ENCODE measurements at regions not wholly inside any gene's neighbourhood (a gene's known extent, or its start where the extent isn't known, plus 50 kb on each side); places are given as distances from the start of the nearest gene placed in this dataset.
A peak's percentile ranks its signal among the peaks of the same experiment; 100 is the strongest.

DNA sequence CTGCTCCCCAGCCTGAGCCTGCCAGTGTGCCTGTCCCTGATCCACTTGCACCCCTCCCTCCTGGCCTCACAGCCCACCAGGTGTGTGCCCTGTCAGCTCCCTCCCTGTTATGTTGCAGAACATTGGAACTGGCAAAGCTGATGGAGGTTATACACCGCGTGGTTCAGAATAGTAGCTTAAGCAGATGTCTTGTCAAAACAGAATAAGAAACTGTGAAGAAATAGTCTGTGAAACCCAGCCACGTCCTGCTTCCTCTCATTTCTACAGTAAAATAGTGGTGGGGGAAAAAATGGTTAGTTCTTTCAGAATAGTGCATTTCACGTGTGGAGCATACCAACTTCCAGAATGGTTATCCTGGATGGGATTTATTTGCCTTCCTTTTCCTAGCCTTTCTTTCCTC, 161.2 kb upstream of the NAV2 start:
- no peaks in the 10 kb centered on the region for H4K20me1 ChIP-seq (ENCODE audit: control insufficient read depth, insufficient read depth)
- H3K4me2 ChIP-seq (ENCODE audit: control insufficient read depth, insufficient read depth), result peak overlapping the region; percentile 59
- no peak overlapping the region for H3K4me3 ChIP-seq
- H3K27ac ChIP-seq (ENCODE audit: control insufficient read depth, insufficient read depth), result no peak overlapping the region
- CTCF ChIA-PET, result interaction anchor here (0.7 to 10.2 kb wide), 5 partner anchors 88 to 479 kb away, joined by 3 to 103 read pairs (median 28); no protein-coding TSS in a partner anchor
- ATAC-seq (peak; percentile 50), DNase-seq (ENCODE audit: low read depth, low spot score) (no peak), FAIRE-seq (no peak)
- H3K27me3 ChIP-seq (replicated peaks in 1 of 2; ENCODE audit: control insufficient read depth in 2 of 2, insufficient read depth in 2 of 2, low read length in 1 of 2), result no peaks in the 10 kb centered on the region; a peak in 1 of 4 replicates
- SMC1A ChIA-PET (ENCODE audit: uncharacterized antibody, unreplicated experiment), result interaction anchor here (0.8 to 2.4 kb wide), 5 partner anchors 9 to 480 kb away, joined by 3 to 12 read pairs (median 4); no protein-coding TSS in a partner anchor
- peaks cover 13% of the 10 kb centered on the region for H3K4me1 ChIP-seq (ENCODE audit: control insufficient read depth, insufficient read depth, low read length)
- H3K9me3 ChIP-seq (replicated peaks; ENCODE audit: control insufficient read depth, insufficient read depth, low read length), result no peaks in the 10 kb centered on the region
- intact Hi-C loops (cut with micrococcal nuclease; ENCODE audit: unreplicated experiment), result loop anchor here (5.0 kb wide), 1 partner anchor 114 kb away; no protein-coding TSS in a partner anchor
- no peaks in the 10 kb centered on the region for H3K36me3 ChIP-seq (ENCODE audit: control insufficient read depth in 2 of 2, insufficient read depth in 2 of 2, low read length in 1 of 2)
- POLR2A ChIA-PET, result no interaction called here
- H2AFZ ChIP-seq (ENCODE audit: control insufficient read depth, low read depth, low read length), result peak overlapping the region; percentile 33; the same call in 1 of the 2 replicates
- no peaks in the 10 kb centered on the region for H3K79me2 ChIP-seq (ENCODE audit: control insufficient read depth, insufficient read depth, low read length)
- 4% methylated on average over 4 of the region's 4 CpGs for WGBS (ENCODE audit: insufficient coverage, insufficient replicate concordance, low lambda C conversion rate, missing lambda C conversion rate)
- no peak overlapping the region for H3K9ac ChIP-seq (ENCODE audit: control insufficient read depth, insufficient read depth, low read length)
- no TSS peak for BruUV-seq (replicated peaks)
- RAD21 ChIA-PET (ENCODE audit: unreplicated experiment), result interaction anchor here (0.6 to 1.5 kb wide), 4 partner anchors 205 to 239 kb away, joined by 3 read pairs; no protein-coding TSS in a partner anchor
- in situ Hi-C loops (cut with MboI), result no loop called here
- TF ChIP-seq SMC3 (IDR thresholded peaks at IDR 0.05; ENCODE audit: borderline replicate concordance, low read length) (no peak), BMI1 (IDR thresholded peaks at IDR 0.05; ENCODE audit: borderline replicate concordance) (no peak), PAX5 (IDR thresholded peaks at IDR 0.05; ENCODE audit: borderline replicate concordance, low read depth, low read length) (no peak), RELB (IDR thresholded peaks at IDR 0.05; ENCODE audit: low read depth) (no peak), MTA2 (IDR thresholded peaks at IDR 0.05; ENCODE audit: low read depth) (no peak), CBX3 (IDR thresholded peaks at IDR 0.05; ENCODE audit: borderline replicate concordance, low read depth) (no peak), RCOR1 (conservative IDR thresholded peaks at IDR 0.05; ENCODE audit: low read depth, low read length) (no peak), STAT3 (IDR thresholded peaks at IDR 0.05; ENCODE audit: low read depth, low read length) (no peak)
- TF ChIP-seq, protein P1, sequence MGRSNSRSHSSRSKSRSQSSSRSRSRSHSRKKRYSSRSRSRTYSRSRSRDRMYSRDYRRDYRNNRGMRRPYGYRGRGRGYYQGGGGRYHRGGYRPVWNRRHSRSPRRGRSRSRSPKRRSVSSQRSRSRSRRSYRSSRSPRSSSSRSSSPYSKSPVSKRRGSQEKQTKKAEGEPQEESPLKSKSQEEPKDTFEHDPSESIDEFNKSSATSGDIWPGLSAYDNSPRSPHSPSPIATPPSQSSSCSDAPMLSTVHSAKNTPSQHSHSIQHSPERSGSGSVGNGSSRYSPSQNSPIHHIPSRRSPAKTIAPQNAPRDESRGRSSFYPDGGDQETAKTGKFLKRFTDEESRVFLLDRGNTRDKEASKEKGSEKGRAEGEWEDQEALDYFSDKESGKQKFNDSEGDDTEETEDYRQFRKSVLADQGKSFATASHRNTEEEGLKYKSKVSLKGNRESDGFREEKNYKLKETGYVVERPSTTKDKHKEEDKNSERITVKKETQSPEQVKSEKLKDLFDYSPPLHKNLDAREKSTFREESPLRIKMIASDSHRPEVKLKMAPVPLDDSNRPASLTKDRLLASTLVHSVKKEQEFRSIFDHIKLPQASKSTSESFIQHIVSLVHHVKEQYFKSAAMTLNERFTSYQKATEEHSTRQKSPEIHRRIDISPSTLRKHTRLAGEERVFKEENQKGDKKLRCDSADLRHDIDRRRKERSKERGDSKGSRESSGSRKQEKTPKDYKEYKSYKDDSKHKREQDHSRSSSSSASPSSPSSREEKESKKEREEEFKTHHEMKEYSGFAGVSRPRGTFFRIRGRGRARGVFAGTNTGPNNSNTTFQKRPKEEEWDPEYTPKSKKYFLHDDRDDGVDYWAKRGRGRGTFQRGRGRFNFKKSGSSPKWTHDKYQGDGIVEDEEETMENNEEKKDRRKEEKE (IDR thresholded peaks at IDR 0.05), result no peak
- TF ChIP-seq, protein P2, sequence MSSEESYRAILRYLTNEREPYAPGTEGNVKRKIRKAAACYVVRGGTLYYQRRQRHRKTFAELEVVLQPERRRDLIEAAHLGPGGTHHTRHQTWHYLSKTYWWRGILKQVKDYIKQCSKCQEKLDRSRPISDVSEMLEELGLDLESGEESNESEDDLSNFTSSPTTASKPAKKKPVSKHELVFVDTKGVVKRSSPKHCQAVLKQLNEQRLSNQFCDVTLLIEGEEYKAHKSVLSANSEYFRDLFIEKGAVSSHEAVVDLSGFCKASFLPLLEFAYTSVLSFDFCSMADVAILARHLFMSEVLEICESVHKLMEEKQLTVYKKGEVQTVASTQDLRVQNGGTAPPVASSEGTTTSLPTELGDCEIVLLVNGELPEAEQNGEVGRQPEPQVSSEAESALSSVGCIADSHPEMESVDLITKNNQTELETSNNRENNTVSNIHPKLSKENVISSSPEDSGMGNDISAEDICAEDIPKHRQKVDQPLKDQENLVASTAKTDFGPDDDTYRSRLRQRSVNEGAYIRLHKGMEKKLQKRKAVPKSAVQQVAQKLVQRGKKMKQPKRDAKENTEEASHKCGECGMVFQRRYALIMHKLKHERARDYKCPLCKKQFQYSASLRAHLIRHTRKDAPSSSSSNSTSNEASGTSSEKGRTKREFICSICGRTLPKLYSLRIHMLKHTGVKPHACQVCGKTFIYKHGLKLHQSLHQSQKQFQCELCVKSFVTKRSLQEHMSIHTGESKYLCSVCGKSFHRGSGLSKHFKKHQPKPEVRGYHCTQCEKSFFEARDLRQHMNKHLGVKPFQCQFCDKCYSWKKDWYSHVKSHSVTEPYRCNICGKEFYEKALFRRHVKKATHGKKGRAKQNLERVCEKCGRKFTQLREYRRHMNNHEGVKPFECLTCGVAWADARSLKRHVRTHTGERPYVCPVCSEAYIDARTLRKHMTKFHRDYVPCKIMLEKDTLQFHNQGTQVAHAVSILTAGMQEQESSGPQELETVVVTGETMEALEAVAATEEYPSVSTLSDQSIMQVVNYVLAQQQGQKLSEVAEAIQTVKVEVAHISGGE (CRISPR knock-in tag; IDR thresholded peaks at IDR 0.05), result no peak
- TF ChIP-seq, protein P3, sequence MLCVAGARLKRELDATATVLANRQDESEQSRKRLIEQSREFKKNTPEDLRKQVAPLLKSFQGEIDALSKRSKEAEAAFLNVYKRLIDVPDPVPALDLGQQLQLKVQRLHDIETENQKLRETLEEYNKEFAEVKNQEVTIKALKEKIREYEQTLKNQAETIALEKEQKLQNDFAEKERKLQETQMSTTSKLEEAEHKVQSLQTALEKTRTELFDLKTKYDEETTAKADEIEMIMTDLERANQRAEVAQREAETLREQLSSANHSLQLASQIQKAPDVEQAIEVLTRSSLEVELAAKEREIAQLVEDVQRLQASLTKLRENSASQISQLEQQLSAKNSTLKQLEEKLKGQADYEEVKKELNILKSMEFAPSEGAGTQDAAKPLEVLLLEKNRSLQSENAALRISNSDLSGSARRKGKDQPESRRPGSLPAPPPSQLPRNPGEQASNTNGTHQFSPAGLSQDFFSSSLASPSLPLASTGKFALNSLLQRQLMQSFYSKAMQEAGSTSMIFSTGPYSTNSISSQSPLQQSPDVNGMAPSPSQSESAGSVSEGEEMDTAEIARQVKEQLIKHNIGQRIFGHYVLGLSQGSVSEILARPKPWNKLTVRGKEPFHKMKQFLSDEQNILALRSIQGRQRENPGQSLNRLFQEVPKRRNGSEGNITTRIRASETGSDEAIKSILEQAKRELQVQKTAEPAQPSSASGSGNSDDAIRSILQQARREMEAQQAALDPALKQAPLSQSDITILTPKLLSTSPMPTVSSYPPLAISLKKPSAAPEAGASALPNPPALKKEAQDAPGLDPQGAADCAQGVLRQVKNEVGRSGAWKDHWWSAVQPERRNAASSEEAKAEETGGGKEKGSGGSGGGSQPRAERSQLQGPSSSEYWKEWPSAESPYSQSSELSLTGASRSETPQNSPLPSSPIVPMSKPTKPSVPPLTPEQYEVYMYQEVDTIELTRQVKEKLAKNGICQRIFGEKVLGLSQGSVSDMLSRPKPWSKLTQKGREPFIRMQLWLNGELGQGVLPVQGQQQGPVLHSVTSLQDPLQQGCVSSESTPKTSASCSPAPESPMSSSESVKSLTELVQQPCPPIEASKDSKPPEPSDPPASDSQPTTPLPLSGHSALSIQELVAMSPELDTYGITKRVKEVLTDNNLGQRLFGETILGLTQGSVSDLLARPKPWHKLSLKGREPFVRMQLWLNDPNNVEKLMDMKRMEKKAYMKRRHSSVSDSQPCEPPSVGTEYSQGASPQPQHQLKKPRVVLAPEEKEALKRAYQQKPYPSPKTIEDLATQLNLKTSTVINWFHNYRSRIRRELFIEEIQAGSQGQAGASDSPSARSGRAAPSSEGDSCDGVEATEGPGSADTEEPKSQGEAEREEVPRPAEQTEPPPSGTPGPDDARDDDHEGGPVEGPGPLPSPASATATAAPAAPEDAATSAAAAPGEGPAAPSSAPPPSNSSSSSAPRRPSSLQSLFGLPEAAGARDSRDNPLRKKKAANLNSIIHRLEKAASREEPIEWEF (IDR thresholded peaks at IDR 0.05; ENCODE audit: insufficient replicate concordance, low read depth, low read length), result no peak

Data from GM12878 (cell line).